Stimulated activated CD4-positive, alpha-beta T cell treated with anti-CD3 and anti-CD28 coated beads, TNF-alpha, amount 100 ng/mL, for 24 hours (primary cell): ENCODE measurements at regions not wholly inside any gene's neighbourhood (a gene's known extent, or its start where the extent isn't known, plus 50 kb on each side); places are given as distances from the start of the nearest gene placed in this dataset.
"Not testable (repeated sequence)": the region's sequence is repeated elsewhere in the genome, so short reads cannot be mapped to it uniquely, and the experiment has no call there.

Source experiments
- DNase-seq, 3 experiments: peaks; one replicate each; pipeline ENCODE4 v3.0.0-alpha.2; 2020; ENCODE audit warnings: low read depth in 3 of 3

- no peak for DNase-seq
Measured at GRCh38 chr20:17836303-17836861, 132.2 kb downstream of the SNX5 start.

- no peak for DNase-seq
Measured at GRCh38 chr20:17835934-17836300, 132.7 kb downstream of the SNX5 start.

GRCh38 chr20:17835240-17835933 lies 133.2 kb downstream of the SNX5 start:
- DNase-seq: no peak

GRCh38 chr20:17834804-17835203 lies 133.8 kb downstream of the SNX5 start:
- no peak for DNase-seq

GRCh38 chr20:17833036-17833674 lies 133.4 kb downstream of the BANF2 start:
- no peak for DNase-seq

GRCh38 chr20:17832236-17832915 lies 132.6 kb downstream of the BANF2 start:
- no peak for DNase-seq

GRCh38 chr20:17828598-17829144 lies 128.9 kb downstream of the BANF2 start:
- no peak for DNase-seq

GRCh38 chr20:17827759-17828559 lies 128.2 kb downstream of the BANF2 start:
- no peak for DNase-seq

- DNase-seq: no peak
Measured at GRCh38 chr20:17827079-17827478, 127.3 kb downstream of the BANF2 start.

- DNase-seq: peak in 1 of 3 experiments; percentile 23
Measured at GRCh38 chr20:17825960-17826843, 126.4 kb downstream of the BANF2 start.

GRCh38 chr20:17825252-17825959 lies 125.6 kb downstream of the BANF2 start:
- no peak for DNase-seq

- no peak for DNase-seq
Measured at GRCh38 chr20:17824676-17825251, 125.0 kb downstream of the BANF2 start.

GRCh38 chr20:17823409-17824144 lies 123.8 kb downstream of the BANF2 start:
- no peak for DNase-seq

- no peak for DNase-seq
Measured at GRCh38 chr20:17822540-17823408, 123.0 kb downstream of the BANF2 start.

GRCh38 chr20:17822039-17822438 lies 122.3 kb downstream of the BANF2 start:
- DNase-seq: no peak

- DNase-seq: not testable (repeated sequence)
Measured at GRCh38 chr20:17821606-17822005, 121.8 kb downstream of the BANF2 start.

- no peak for DNase-seq
Measured at GRCh38 chr20:17819395-17820093, 119.8 kb downstream of the BANF2 start.
